ENCODE measurements at regions not wholly inside any gene's neighbourhood (a gene's known extent, or its start where the extent isn't known, plus 50 kb on each side); places are given as distances from the start of the nearest gene placed in this dataset.

GRCh38 chr1:34341896-34342295 is 165.2 kb downstream of the C1orf94 start:
- Histone ChIP-seq H3K27me3 (peaks cover 0 to 40% (median 23%) of the 10 kb centered on the region in 7 donors), H3K4me3 (no peak overlapping the region), H3K27ac (no peak overlapping the region), H3K36me3 (no peaks in the 10 kb centered on the region), H3K9me3 (no peaks in the 10 kb centered on the region), H3K4me1 (no peaks in the 10 kb centered on the region)
- WGBS, 2 donors, result 57 to 64% methylated on average over 2 of the region's 2 CpGs
- intact Hi-C loops (cut with DNase I), result no loop called here
- no peak for DNase-seq
- no peak for ATAC-seq
- no peak for TF ChIP-seq CTCF (IDR thresholded peaks at IDR 0.05)

GRCh38 chr1:34342334-34342733 is 165.6 kb downstream of the C1orf94 start:
- H3K27me3 ChIP-seq, result peaks cover 0 to 36% (median 19%) of the 10 kb centered on the region in 7 donors
- H3K4me3 ChIP-seq, result no peak overlapping the region
- DNase-seq (no peak), ATAC-seq (no peak)
- H3K27ac ChIP-seq, result no peak overlapping the region
- H3K36me3 ChIP-seq, result no peaks in the 10 kb centered on the region
- TF ChIP-seq CTCF (IDR thresholded peaks at IDR 0.05), result no peak
- intact Hi-C loops (cut with DNase I), result no loop called here
- H3K4me1 ChIP-seq, result no peaks in the 10 kb centered on the region
- no peaks in the 10 kb centered on the region for H3K9me3 ChIP-seq
- WGBS, 2 donors, result 85 to 87% methylated on average over 1 of the region's 1 CpG

GRCh38 chr1:34346128-34346527 is 169.4 kb downstream of the C1orf94 start:
- 50 to 51% methylated on average over 3 of the region's 3 CpGs for WGBS, 2 donors
- Histone ChIP-seq H3K4me3 (no peak overlapping the region), H3K36me3 (no peaks in the 10 kb centered on the region), H3K27me3 (peaks cover 0 to 28% (median 6%) of the 10 kb centered on the region in 7 donors), H3K4me1 (no peaks in the 10 kb centered on the region), H3K27ac (no peak overlapping the region), H3K9me3 (no peaks in the 10 kb centered on the region)
- no peak for TF ChIP-seq CTCF (IDR thresholded peaks at IDR 0.05)
- DNase-seq (no peak), ATAC-seq (no peak)
- intact Hi-C loops (cut with DNase I), result no loop called here

GRCh38 chr1:34353409-34353808 is 176.7 kb downstream of the C1orf94 start:
- intact Hi-C loops (cut with DNase I), result no loop called here
- no peaks in the 10 kb centered on the region for H3K9me3 ChIP-seq
- no peak overlapping the region for H3K27ac ChIP-seq
- H3K27me3 ChIP-seq, result peaks cover 0 to 29% (median 18%) of the 10 kb centered on the region in 7 donors
- ATAC-seq (no peak), DNase-seq (no peak)
- H3K4me3 ChIP-seq, result no peak overlapping the region
- 78 to 85% methylated on average over 2 of the region's 2 CpGs for WGBS, 2 donors
- no peak for TF ChIP-seq CTCF (IDR thresholded peaks at IDR 0.05)
- H3K4me1 ChIP-seq, result no peaks in the 10 kb centered on the region
- H3K36me3 ChIP-seq, result no peaks in the 10 kb centered on the region
